Fibroblast of lung (primary cell): ENCODE measurements at regions not wholly inside any gene's neighbourhood (a gene's known extent, or its start where the extent isn't known, plus 50 kb on each side); places are given as distances from the start of the nearest gene placed in this dataset.

Source experiments
- DNase-seq, 2 donors: peaks; one replicate each; pipeline versions ENCODE4 v3.0.0 to v3.0.0-alpha.2; 2010; ENCODE audit warnings: low read depth in 2 of 2
- H2AFZ ChIP-seq: 2 replicates; pipeline ENCODE4 v1.5.1; 2012; ENCODE audit warnings: low read length, control low read depth, inconsistent platforms
- H3K27ac ChIP-seq: 2 replicates; pipeline ENCODE4 v1.5.1; 2011; ENCODE audit warnings: low read length, control low read depth; ENCODE audit not compliant: insufficient read depth
- H3K27me3 ChIP-seq: 2 replicates; pipeline ENCODE4 v1.5.1; 2011; ENCODE audit warnings: mild to moderate bottlenecking, low read length; ENCODE audit not compliant: control insufficient read depth, insufficient read depth
- H3K36me3 ChIP-seq: 2 replicates; pipeline ENCODE4 v1.5.1; 2011; ENCODE audit warnings: low read length; ENCODE audit not compliant: control insufficient read depth, insufficient read depth
- H3K4me1 ChIP-seq: 2 replicates; pipeline ENCODE4 v1.5.1; 2011; ENCODE audit warnings: low read length; ENCODE audit not compliant: control insufficient read depth, insufficient read depth; ENCODE audit errors: extremely low read depth
- H3K4me2 ChIP-seq: 2 replicates; pipeline ENCODE4 v1.5.1; 2011; ENCODE audit warnings: low read length, control low read depth; ENCODE audit not compliant: insufficient read depth; ENCODE audit errors: extremely low read depth
- H3K4me3 ChIP-seq, 4 experiments: fragments of 200-600 bp in 1 of 4; sonication (generic) in 1 of 4; replicated peaks in 1 of 4; 2 replicates each; pipeline ENCODE4 v1.5.1; 2011 to 2016; ENCODE audit warnings: low read length in 4 of 4, low read depth in 3 of 4, mild to moderate bottlenecking in 3 of 4, control low read depth in 2 of 4, inconsistent platforms in 1 of 4, mixed read lengths in 1 of 4; ENCODE audit not compliant: insufficient read depth in 1 of 4; ENCODE audit errors: control extremely low read depth in 1 of 4
- H3K79me2 ChIP-seq: 2 replicates; pipeline ENCODE4 v1.5.1; 2012; ENCODE audit warnings: mild to moderate bottlenecking, low read length, inconsistent platforms; ENCODE audit not compliant: control insufficient read depth, insufficient read depth
- H3K9ac ChIP-seq: 2 replicates; pipeline ENCODE4 v1.5.1; 2011; ENCODE audit warnings: mild to moderate bottlenecking, low read length, control low read depth; ENCODE audit not compliant: insufficient read depth
- H3K9me3 ChIP-seq: 2 replicates; pipeline ENCODE4 v1.5.1; 2012; ENCODE audit warnings: low read depth, low read length; ENCODE audit not compliant: control insufficient read depth, insufficient read depth
- H4K20me1 ChIP-seq: 2 replicates; pipeline ENCODE4 v1.5.1; 2011; ENCODE audit warnings: low read length; ENCODE audit not compliant: control insufficient read depth, insufficient read depth; ENCODE audit errors: extremely low read depth
- EZH2 ChIP-seq: IDR thresholded peaks from 2 replicates; pipeline ENCODE4 v1.5.1; 2012; ENCODE audit warnings: low read length, control low read depth, mild to moderate bottlenecking; ENCODE audit errors: missing control alignments
- TF ChIP-seq, protein P1 (sequence below), 2 donors: IDR thresholded peaks in 1 of 2; conservative IDR thresholded peaks in 1 of 2; 1 replicate in 1 of 2; 2 replicates in 1 of 2; pipeline ENCODE4 v1.5.1; 2011 to 2012; ENCODE audit warnings: low read length in 2 of 2, control low read depth in 1 of 2, inconsistent platforms in 1 of 2, low read depth in 1 of 2, mild to moderate bottlenecking in 1 of 2

DNA sequence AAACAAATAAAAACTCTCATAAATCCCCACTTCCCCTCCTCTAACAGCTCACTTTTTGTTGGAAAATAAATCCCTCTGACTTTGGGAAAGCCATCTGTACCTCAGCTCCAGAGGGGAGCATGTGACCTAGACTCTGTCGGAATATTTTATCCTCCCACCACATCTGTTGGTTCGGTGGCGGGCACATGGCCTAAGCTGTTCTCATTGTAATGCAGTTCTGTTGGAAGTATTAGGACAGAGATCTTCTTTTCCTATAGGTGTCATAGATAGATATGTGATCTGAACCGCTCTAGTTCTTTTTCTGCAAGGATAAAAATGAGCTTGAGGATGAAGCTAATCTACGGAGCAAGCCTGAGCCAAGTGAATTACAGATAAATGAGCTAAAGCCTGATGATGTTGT, 50.5 kb upstream of the EPS8L3 start:
- Histone ChIP-seq H3K79me2 (no peaks in the 10 kb centered on the region), H3K9me3 (no peaks in the 10 kb centered on the region), H2AFZ (no peak overlapping the region), H3K36me3 (no peaks in the 10 kb centered on the region), H4K20me1 (no peaks in the 10 kb centered on the region), H3K27ac (no peak overlapping the region), H3K4me2 (no peak overlapping the region), H3K27me3 (no peaks in the 10 kb centered on the region), H3K4me3 (no peak overlapping the region), H3K9ac (no peak overlapping the region), H3K4me1 (no peaks in the 10 kb centered on the region)
- no peak for DNase-seq
- TF ChIP-seq, protein P1, sequence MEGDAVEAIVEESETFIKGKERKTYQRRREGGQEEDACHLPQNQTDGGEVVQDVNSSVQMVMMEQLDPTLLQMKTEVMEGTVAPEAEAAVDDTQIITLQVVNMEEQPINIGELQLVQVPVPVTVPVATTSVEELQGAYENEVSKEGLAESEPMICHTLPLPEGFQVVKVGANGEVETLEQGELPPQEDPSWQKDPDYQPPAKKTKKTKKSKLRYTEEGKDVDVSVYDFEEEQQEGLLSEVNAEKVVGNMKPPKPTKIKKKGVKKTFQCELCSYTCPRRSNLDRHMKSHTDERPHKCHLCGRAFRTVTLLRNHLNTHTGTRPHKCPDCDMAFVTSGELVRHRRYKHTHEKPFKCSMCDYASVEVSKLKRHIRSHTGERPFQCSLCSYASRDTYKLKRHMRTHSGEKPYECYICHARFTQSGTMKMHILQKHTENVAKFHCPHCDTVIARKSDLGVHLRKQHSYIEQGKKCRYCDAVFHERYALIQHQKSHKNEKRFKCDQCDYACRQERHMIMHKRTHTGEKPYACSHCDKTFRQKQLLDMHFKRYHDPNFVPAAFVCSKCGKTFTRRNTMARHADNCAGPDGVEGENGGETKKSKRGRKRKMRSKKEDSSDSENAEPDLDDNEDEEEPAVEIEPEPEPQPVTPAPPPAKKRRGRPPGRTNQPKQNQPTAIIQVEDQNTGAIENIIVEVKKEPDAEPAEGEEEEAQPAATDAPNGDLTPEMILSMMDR (conservative IDR thresholded peaks at IDR 0.05 in 1 of 2, IDR thresholded peaks at IDR 0.05 in 1 of 2; ENCODE audit: low read depth in 1 of 2, low read length in 2 of 2): no peak
- TF ChIP-seq EZH2: no peak
